ENCODE measurements at regions not wholly inside any gene's neighbourhood (a gene's known extent, or its start where the extent isn't known, plus 50 kb on each side); places are given as distances from the start of the nearest gene placed in this dataset.

DNA sequence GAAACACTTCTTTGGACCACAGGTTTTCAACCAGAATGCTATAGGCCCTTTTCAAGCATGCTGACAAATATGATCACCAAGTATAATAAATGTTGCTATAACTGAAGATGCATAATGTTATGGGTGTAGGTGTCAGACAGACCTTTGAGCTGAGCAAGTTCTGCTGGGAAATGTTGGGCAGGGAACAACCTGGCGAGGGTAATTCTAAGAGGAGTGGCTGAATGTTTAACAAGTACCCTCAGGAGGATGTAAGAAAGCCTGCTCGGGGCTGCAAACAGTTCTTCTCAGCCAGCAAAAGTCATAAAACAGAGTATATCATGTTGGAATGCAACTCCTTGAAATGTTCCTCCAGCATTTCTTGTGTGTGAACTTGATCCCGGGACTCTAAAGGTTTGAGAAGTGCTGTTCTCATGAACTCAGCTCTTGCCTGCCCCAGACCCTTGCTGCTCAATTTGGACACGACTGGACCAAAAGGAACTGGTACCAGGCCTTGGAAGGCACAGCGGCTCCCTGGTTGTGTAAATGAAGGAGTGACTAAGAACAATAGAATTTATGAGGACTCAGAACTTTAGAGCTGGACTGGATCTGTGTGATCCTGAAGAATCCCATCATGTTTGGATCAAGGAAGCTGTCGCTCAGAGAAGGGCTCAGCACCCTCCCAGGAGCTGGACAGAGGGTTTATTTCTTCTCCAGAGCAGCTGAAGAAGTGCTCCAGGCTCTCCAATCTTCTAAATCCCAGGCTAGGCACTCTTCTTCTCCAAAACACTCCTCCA, 143.2 kb upstream of the ANK3 start:
- no peak overlapping the region; the same call in 1 of the 2 replicates for H3K27ac ChIP-seq

GRCh38 chr10:60531006-60531405, 141.3 kb upstream of the ANK3 start:
- peaks cover 100% of the 10 kb centered on the region for H3K4me1 ChIP-seq (ENCODE audit: low read depth, poor library complexity, severe bottlenecking)
- peaks cover 50% of the 10 kb centered on the region for H4K20me1 ChIP-seq (ENCODE audit: insufficient read depth)
- H3K27ac ChIP-seq = no peak overlapping the region; the same call in 1 of the 2 replicates

More for the DNA sequence above, 143.2 kb upstream of the ANK3 start:
- Histone ChIP-seq H3K9ac (no peak overlapping the region), H3K27me3 (ENCODE audit: insufficient read depth, low read depth) (no peaks in the 10 kb centered on the region), H3K36me3 (ENCODE audit: insufficient read depth) (peaks cover 4% of the 10 kb centered on the region; the same call in 1 of the 2 replicates), H4K20me1 (ENCODE audit: insufficient read depth) (peaks cover 66% of the 10 kb centered on the region), H2AFZ (ENCODE audit: low read depth) (no peak overlapping the region), H3K79me2 (ENCODE audit: insufficient read depth, low read depth) (peaks cover 100% of the 10 kb centered on the region), H3K4me2 (no peak overlapping the region), H3K4me3 (IDR thresholded peaks at IDR 0.05; ENCODE audit: insufficient read depth, low read depth, low read length) (no peak overlapping the region), H3K4me1 (ENCODE audit: low read depth, poor library complexity, severe bottlenecking) (peaks cover 100% of the 10 kb centered on the region)
- TF ChIP-seq CTCF (conservative IDR thresholded peaks at IDR 0.05; ENCODE audit: low read depth, low read length) = no peak

GRCh38 chr10:60527676-60528075, 138.0 kb upstream of the ANK3 start:
- peak overlapping the region; percentile 56; the same call in 1 of the 2 replicates for H3K27ac ChIP-seq
- no peaks in the 10 kb centered on the region for H3K36me3 ChIP-seq (ENCODE audit: insufficient read depth)
- peaks cover 96% of the 10 kb centered on the region for H3K79me2 ChIP-seq (ENCODE audit: insufficient read depth, low read depth)
- H3K4me2 ChIP-seq = peak overlapping the region; percentile 6; the same call in 1 of the 2 replicates
- H3K9ac ChIP-seq = no peak overlapping the region
- H3K27me3 ChIP-seq (ENCODE audit: insufficient read depth, low read depth) = no peaks in the 10 kb centered on the region
- H4K20me1 ChIP-seq (ENCODE audit: insufficient read depth) = peaks cover 17% of the 10 kb centered on the region; the same call in 1 of the 2 replicates
- peaks cover 95% of the 10 kb centered on the region for H3K4me1 ChIP-seq (ENCODE audit: low read depth, poor library complexity, severe bottlenecking)
- no peak overlapping the region for H2AFZ ChIP-seq (ENCODE audit: low read depth)
- no peak overlapping the region for H3K4me3 ChIP-seq (IDR thresholded peaks at IDR 0.05; ENCODE audit: insufficient read depth, low read depth, low read length)
- no peak for TF ChIP-seq CTCF (conservative IDR thresholded peaks at IDR 0.05; ENCODE audit: low read depth, low read length)

More at GRCh38 chr10:60531006-60531405, 141.3 kb upstream of the ANK3 start:
- Histone ChIP-seq H3K79me2 (ENCODE audit: insufficient read depth, low read depth) (peaks cover 100% of the 10 kb centered on the region), H3K4me3 (IDR thresholded peaks at IDR 0.05; ENCODE audit: insufficient read depth, low read depth, low read length) (no peak overlapping the region), H3K4me2 (no peak overlapping the region), H2AFZ (ENCODE audit: low read depth) (no peak overlapping the region), H3K36me3 (ENCODE audit: insufficient read depth) (peaks cover 4% of the 10 kb centered on the region; the same call in 1 of the 2 replicates), H3K9ac (no peak overlapping the region), H3K27me3 (ENCODE audit: insufficient read depth, low read depth) (no peaks in the 10 kb centered on the region)
- no peak for TF ChIP-seq CTCF (conservative IDR thresholded peaks at IDR 0.05; ENCODE audit: low read depth, low read length)

GRCh38 chr10:60525716-60526585, 136.3 kb upstream of the ANK3 start:
- Histone ChIP-seq H3K27me3 (ENCODE audit: insufficient read depth, low read depth) (no peaks in the 10 kb centered on the region), H3K4me3 (IDR thresholded peaks at IDR 0.05; ENCODE audit: insufficient read depth, low read depth, low read length) (no peak overlapping the region), H3K4me1 (ENCODE audit: low read depth, poor library complexity, severe bottlenecking) (peaks cover 95% of the 10 kb centered on the region), H2AFZ (ENCODE audit: low read depth) (no peak overlapping the region), H3K4me2 (peak overlapping the region; percentile 48), H3K9ac (peak overlapping the region; percentile 11; the same call in 1 of the 2 replicates), H3K27ac (peak overlapping the region; percentile 56), H3K79me2 (ENCODE audit: insufficient read depth, low read depth) (peaks cover 93% of the 10 kb centered on the region), H3K36me3 (ENCODE audit: insufficient read depth) (no peaks in the 10 kb centered on the region), H4K20me1 (ENCODE audit: insufficient read depth) (peaks cover 7% of the 10 kb centered on the region; the same call in 1 of the 2 replicates)
- no peak for TF ChIP-seq CTCF (conservative IDR thresholded peaks at IDR 0.05; ENCODE audit: low read depth, low read length)

Data from KMS-11 (cell line).